ENCODE measurements at regions not wholly inside any gene's neighbourhood (a gene's known extent, or its start where the extent isn't known, plus 50 kb on each side); places are given as distances from the start of the nearest gene placed in this dataset.

GRCh38 chr3:74921676-74922075 lies 307.2 kb upstream of the CNTN3 start:
- no peak for DNase-seq (ENCODE audit: low spot score)
- Histone ChIP-seq H4K91ac (ENCODE audit: low read depth, low read length, poor library complexity) (no peak overlapping the region), H4K8ac (ENCODE audit: low read depth, low read length) (no peak overlapping the region), H2BK120ac (ENCODE audit: low read depth, low read length) (no peak overlapping the region), H2BK5ac (ENCODE audit: low read length) (no peak overlapping the region), H3K27me3 (ENCODE audit: control insufficient read depth in 3 of 3, insufficient read depth in 3 of 3, low read depth in 1 of 3, low read length in 3 of 3) (no peaks in the 10 kb centered on the region), H2BK12ac (ENCODE audit: low read length) (no peak overlapping the region), H3K36me3 (replicated peaks in 1 of 2; ENCODE audit: control insufficient read depth in 2 of 2, insufficient read depth in 2 of 2, low read length in 2 of 2) (no peaks in the 10 kb centered on the region), H3K4me3 (ENCODE audit: low read length in 2 of 2) (no peak overlapping the region), H3K27ac (replicated peaks; ENCODE audit: low read length) (no peak overlapping the region), H3K23ac (ENCODE audit: low read depth, low read length, poor library complexity) (no peak overlapping the region), H2BK15ac (ENCODE audit: low read length) (no peak overlapping the region), H3K79me1 (ENCODE audit: low read depth, low read length) (no peaks in the 10 kb centered on the region), H2AK5ac (ENCODE audit: low read depth, low read length) (no peak overlapping the region), H3K4ac (ENCODE audit: low read length) (no peak overlapping the region), H3K9me3 (replicated peaks in 1 of 2; ENCODE audit: control insufficient read depth in 2 of 2, insufficient read depth in 1 of 2, low read depth in 1 of 2, low read length in 2 of 2) (no peaks in the 10 kb centered on the region), H3K18ac (ENCODE audit: low read length) (no peak overlapping the region), H3K4me2 (ENCODE audit: insufficient read depth, low read length, poor library complexity, severe bottlenecking) (no peak overlapping the region), H2AFZ (ENCODE audit: low read length) (no peak overlapping the region), H3K14ac (ENCODE audit: low read length) (no peak overlapping the region), H3K4me1 (ENCODE audit: control insufficient read depth in 2 of 2, insufficient read depth in 1 of 2, low read depth in 1 of 2, low read length in 2 of 2) (no peaks in the 10 kb centered on the region), H3K9ac (ENCODE audit: low read depth, low read length, poor library complexity) (no peak overlapping the region)
- no CpG with 5 or more reads among the region's 1 CpG for WGBS, 2 donors (ENCODE audit: extremely low coverage in 2 of 2, insufficient read length in 2 of 2, insufficient replicate concordance in 1 of 2)

- no peak overlapping the region for H3K14ac ChIP-seq (ENCODE audit: low read length)
- no peaks in the 10 kb centered on the region for H3K9me3 ChIP-seq (replicated peaks in 1 of 2; ENCODE audit: control insufficient read depth in 2 of 2, insufficient read depth in 1 of 2, low read depth in 1 of 2, low read length in 2 of 2)
- H3K4me3 ChIP-seq (ENCODE audit: low read length in 2 of 2), result no peak overlapping the region
- no peaks in the 10 kb centered on the region for H3K36me3 ChIP-seq (replicated peaks in 1 of 2; ENCODE audit: control insufficient read depth in 2 of 2, insufficient read depth in 2 of 2, low read length in 2 of 2)
- H3K27me3 ChIP-seq (ENCODE audit: control insufficient read depth in 3 of 3, insufficient read depth in 3 of 3, low read depth in 1 of 3, low read length in 3 of 3), result no peaks in the 10 kb centered on the region
- no peak overlapping the region for H3K23ac ChIP-seq (ENCODE audit: low read depth, low read length, poor library complexity)
- H2BK12ac ChIP-seq (ENCODE audit: low read length), result no peak overlapping the region
- H3K27ac ChIP-seq (replicated peaks; ENCODE audit: low read length), result no peak overlapping the region
- H2BK15ac ChIP-seq (ENCODE audit: low read length), result no peak overlapping the region
- no peak overlapping the region for H3K4me2 ChIP-seq (ENCODE audit: insufficient read depth, low read length, poor library complexity, severe bottlenecking)
- no peak overlapping the region for H2AK5ac ChIP-seq (ENCODE audit: low read depth, low read length)
- peak overlapping the region; percentile 24 for H2AFZ ChIP-seq (ENCODE audit: low read length)
- no peak overlapping the region for H3K9ac ChIP-seq (ENCODE audit: low read depth, low read length, poor library complexity)
- no peak overlapping the region for H4K91ac ChIP-seq (ENCODE audit: low read depth, low read length, poor library complexity)
- no peaks in the 10 kb centered on the region for H3K79me1 ChIP-seq (ENCODE audit: low read depth, low read length)
- no peak overlapping the region for H3K18ac ChIP-seq (ENCODE audit: low read length)
- no peaks in the 10 kb centered on the region for H3K4me1 ChIP-seq (ENCODE audit: control insufficient read depth in 2 of 2, insufficient read depth in 1 of 2, low read depth in 1 of 2, low read length in 2 of 2)
- H3K4ac ChIP-seq (ENCODE audit: low read length), result no peak overlapping the region
- DNase-seq (ENCODE audit: low spot score), result no peak
- no peak overlapping the region for H4K8ac ChIP-seq (ENCODE audit: low read depth, low read length)
- WGBS, 2 donors (ENCODE audit: extremely low coverage in 2 of 2, insufficient read length in 2 of 2, insufficient replicate concordance in 1 of 2), result no CpG with 5 or more reads among the region's 4 CpGs
- no peak overlapping the region for H2BK5ac ChIP-seq (ENCODE audit: low read length)
- no peak overlapping the region for H2BK120ac ChIP-seq (ENCODE audit: low read depth, low read length)
Measured at GRCh38 chr3:74920721-74921350, 306.4 kb upstream of the CNTN3 start.

DNA sequence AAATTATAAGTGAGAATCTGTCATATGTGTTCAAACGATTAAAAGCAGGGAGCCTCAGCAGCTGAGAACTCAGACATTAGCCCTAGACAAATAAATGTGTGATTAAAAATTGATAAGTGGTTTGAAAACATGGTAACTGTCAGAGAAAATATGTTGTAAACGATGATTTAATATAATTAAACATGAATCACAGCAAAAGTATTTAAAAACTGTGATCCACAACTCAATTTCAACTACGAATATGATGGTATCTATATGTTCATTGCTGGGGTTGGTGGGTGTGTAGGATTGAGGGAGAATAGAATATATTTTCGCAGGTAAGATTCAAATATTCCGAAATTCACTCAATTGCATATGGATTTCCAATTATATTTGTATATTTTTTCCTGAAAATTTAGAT lies 302.2 kb upstream of the CNTN3 start:
- no peak overlapping the region for H2BK15ac ChIP-seq (ENCODE audit: low read length)
- no peak overlapping the region for H2BK12ac ChIP-seq (ENCODE audit: low read length)
- no peak overlapping the region for H3K4me3 ChIP-seq (ENCODE audit: low read length in 2 of 2)
- no peak overlapping the region for H4K91ac ChIP-seq (ENCODE audit: low read depth, low read length, poor library complexity)
- no peak overlapping the region for H4K8ac ChIP-seq (ENCODE audit: low read depth, low read length)
- no peaks in the 10 kb centered on the region for H3K27me3 ChIP-seq (ENCODE audit: control insufficient read depth in 3 of 3, insufficient read depth in 3 of 3, low read depth in 1 of 3, low read length in 3 of 3)
- no peak overlapping the region for H3K27ac ChIP-seq (replicated peaks; ENCODE audit: low read length)
- H2BK5ac ChIP-seq (ENCODE audit: low read length), result no peak overlapping the region
- H3K4me2 ChIP-seq (ENCODE audit: insufficient read depth, low read length, poor library complexity, severe bottlenecking), result no peak overlapping the region
- no peak overlapping the region for H3K4ac ChIP-seq (ENCODE audit: low read length)
- WGBS, 2 donors (ENCODE audit: extremely low coverage in 2 of 2, insufficient read length in 2 of 2, insufficient replicate concordance in 1 of 2), result 100% methylated on average over 1 of the region's 5 CpGs; no CpG with 5 or more reads in 1 of the 2 donors
- no peaks in the 10 kb centered on the region for H3K36me3 ChIP-seq (replicated peaks in 1 of 2; ENCODE audit: control insufficient read depth in 2 of 2, insufficient read depth in 2 of 2, low read length in 2 of 2)
- H3K4me1 ChIP-seq (ENCODE audit: control insufficient read depth in 2 of 2, insufficient read depth in 1 of 2, low read depth in 1 of 2, low read length in 2 of 2), result no peaks in the 10 kb centered on the region
- no peak overlapping the region for H3K9ac ChIP-seq (ENCODE audit: low read depth, low read length, poor library complexity)
- no peaks in the 10 kb centered on the region for H3K9me3 ChIP-seq (replicated peaks in 1 of 2; ENCODE audit: control insufficient read depth in 2 of 2, insufficient read depth in 1 of 2, low read depth in 1 of 2, low read length in 2 of 2)
- H3K14ac ChIP-seq (ENCODE audit: low read length), result no peak overlapping the region
- no peak for DNase-seq (ENCODE audit: low spot score)
- no peak overlapping the region for H3K18ac ChIP-seq (ENCODE audit: low read length)
- H3K23ac ChIP-seq (ENCODE audit: low read depth, low read length, poor library complexity), result no peak overlapping the region
- H3K79me1 ChIP-seq (ENCODE audit: low read depth, low read length), result no peaks in the 10 kb centered on the region
- no peak overlapping the region for H2AK5ac ChIP-seq (ENCODE audit: low read depth, low read length)
- H2BK120ac ChIP-seq (ENCODE audit: low read depth, low read length), result no peak overlapping the region
- no peak overlapping the region for H2AFZ ChIP-seq (ENCODE audit: low read length)

DNA sequence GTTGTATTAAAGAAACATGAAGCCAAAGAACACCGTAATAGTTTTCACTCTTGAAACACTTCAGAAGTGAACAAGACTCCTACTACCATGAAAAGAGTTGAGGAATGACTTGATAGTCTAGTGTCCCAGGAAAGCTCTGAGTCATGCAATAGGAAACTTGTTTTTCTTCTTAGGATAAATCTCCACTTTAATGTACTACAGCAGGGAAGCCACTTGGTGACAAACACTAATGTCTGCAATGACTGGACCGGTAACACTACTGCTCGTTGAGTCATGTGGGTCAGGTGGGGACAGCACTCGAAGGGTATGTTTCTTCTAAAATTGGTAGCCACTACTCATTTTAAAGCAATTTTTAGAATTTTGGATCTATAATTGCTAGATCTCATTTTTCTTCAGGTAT lies 291.7 kb upstream of the CNTN3 start:
- no peak overlapping the region for H3K18ac ChIP-seq (ENCODE audit: low read length)
- no peak overlapping the region for H2BK5ac ChIP-seq (ENCODE audit: low read length)
- no peaks in the 10 kb centered on the region for H3K79me1 ChIP-seq (ENCODE audit: low read depth, low read length)
- H3K4ac ChIP-seq (ENCODE audit: low read length), result no peak overlapping the region
- H3K4me3 ChIP-seq (ENCODE audit: low read length in 2 of 2), result no peak overlapping the region
- H3K4me2 ChIP-seq (ENCODE audit: insufficient read depth, low read length, poor library complexity, severe bottlenecking), result no peak overlapping the region
- no CpG with 5 or more reads among the region's 4 CpGs for WGBS, 2 donors (ENCODE audit: extremely low coverage in 2 of 2, insufficient read length in 2 of 2, insufficient replicate concordance in 1 of 2)
- no peaks in the 10 kb centered on the region for H3K36me3 ChIP-seq (replicated peaks in 1 of 2; ENCODE audit: control insufficient read depth in 2 of 2, insufficient read depth in 2 of 2, low read length in 2 of 2)
- H3K9me3 ChIP-seq (replicated peaks in 1 of 2; ENCODE audit: control insufficient read depth in 2 of 2, insufficient read depth in 1 of 2, low read depth in 1 of 2, low read length in 2 of 2), result no peaks in the 10 kb centered on the region
- H4K8ac ChIP-seq (ENCODE audit: low read depth, low read length), result no peak overlapping the region
- no peak for DNase-seq (ENCODE audit: low spot score)
- no peak overlapping the region for H3K27ac ChIP-seq (replicated peaks; ENCODE audit: low read length)
- H2AK5ac ChIP-seq (ENCODE audit: low read depth, low read length), result no peak overlapping the region
- no peak overlapping the region for H2BK15ac ChIP-seq (ENCODE audit: low read length)
- H2BK120ac ChIP-seq (ENCODE audit: low read depth, low read length), result no peak overlapping the region
- no peak overlapping the region for H4K91ac ChIP-seq (ENCODE audit: low read depth, low read length, poor library complexity)
- H2AFZ ChIP-seq (ENCODE audit: low read length), result no peak overlapping the region
- no peaks in the 10 kb centered on the region for H3K27me3 ChIP-seq (ENCODE audit: control insufficient read depth in 3 of 3, insufficient read depth in 3 of 3, low read depth in 1 of 3, low read length in 3 of 3)
- no peak overlapping the region for H2BK12ac ChIP-seq (ENCODE audit: low read length)
- no peak overlapping the region for H3K14ac ChIP-seq (ENCODE audit: low read length)
- no peak overlapping the region for H3K23ac ChIP-seq (ENCODE audit: low read depth, low read length, poor library complexity)
- no peak overlapping the region for H3K9ac ChIP-seq (ENCODE audit: low read depth, low read length, poor library complexity)
- H3K4me1 ChIP-seq (ENCODE audit: control insufficient read depth in 2 of 2, insufficient read depth in 1 of 2, low read depth in 1 of 2, low read length in 2 of 2), result no peaks in the 10 kb centered on the region
